Adipose tissue (tissue), 3 donors: ENCODE measurements at regions not wholly inside any gene's neighbourhood (a gene's known extent, or its start where the extent isn't known, plus 50 kb on each side); places are given as distances from the start of the nearest gene placed in this dataset.

Experiments used
- H3K27ac ChIP-seq: one replicate; pipeline ENCODE4 v1.5.1; 2013; ENCODE audit warnings: low read depth, low read length
- WGBS, 3 donors: extraction: QIAGEN DNeasy Blood & Tissue Kit; methylation state at CpG; one replicate each; pipeline ENCODE4 v1.1.7; 2013; 5-methylcytosine and 5-hydroxymethylcytosine counted together
- donor health status: healthy with polysubstance abuse.
- donor health status: Bipolar disorder and iron deficiency.
- donor health status: healthy.

DNA sequence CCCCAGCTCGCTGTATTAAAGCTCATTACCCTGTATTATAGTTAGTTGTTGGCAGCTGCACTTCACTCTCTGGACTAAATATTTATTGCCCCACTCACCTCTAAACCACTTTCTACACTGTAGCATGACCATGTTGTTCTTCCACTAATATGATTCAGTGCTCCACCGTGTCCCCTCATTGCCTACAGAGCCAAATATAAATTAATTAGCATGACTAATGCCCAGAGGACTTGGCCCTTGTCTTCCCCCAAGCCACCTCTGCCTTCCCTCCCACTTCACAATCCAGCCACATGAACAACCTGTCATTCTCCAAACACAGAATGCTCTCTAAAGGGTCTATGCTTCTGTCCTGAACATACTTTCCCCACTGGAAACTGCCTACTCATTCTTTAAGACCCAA, 276.5 kb downstream of the PLPP3 start:
- H3K27ac ChIP-seq = no peak overlapping the region
- WGBS, 3 donors = 75 to 79% (median 77%) methylated on average over 2 of the region's 2 CpGs

DNA sequence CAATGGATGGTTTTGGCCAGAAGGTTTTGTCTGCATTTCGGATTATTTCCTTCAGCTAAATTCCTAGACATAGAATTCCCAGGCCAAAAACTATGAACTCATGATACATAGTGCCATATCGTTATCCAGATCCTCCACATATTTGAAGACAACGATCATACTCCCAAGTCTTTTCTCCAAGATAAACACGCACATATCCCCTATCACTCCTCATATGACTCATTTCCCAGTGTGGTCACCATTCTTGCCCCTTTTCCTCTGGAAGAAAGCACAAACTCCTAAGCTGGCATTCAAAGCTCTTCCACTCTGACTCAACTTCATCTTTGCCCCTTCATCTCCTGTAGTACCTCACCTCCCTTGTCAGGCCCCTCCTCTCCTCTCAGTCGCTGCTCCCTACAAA, 277.6 kb downstream of the PLPP3 start:
- WGBS, 3 donors = 75 to 90% (median 76%) methylated on average over 5 of the region's 5 CpGs
- H3K27ac ChIP-seq = no peak overlapping the region

DNA sequence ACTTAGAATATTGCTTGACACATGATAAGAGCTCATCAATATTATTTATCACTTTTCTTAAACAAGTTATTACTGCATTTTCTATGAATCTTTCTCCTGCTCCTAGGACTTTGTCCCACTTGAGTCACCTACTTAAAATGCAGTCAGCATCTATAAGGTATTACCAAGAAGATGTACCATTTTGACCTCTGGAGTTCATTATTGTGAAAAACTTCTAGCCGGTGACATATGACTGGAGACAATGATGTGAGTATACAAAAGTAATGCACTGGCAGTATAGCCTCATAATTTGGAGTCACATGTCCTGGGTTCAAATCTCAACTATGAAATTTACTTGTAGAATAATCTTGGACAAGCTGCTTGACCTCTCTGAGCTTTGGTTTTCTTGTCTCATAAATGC, 278.5 kb downstream of the PLPP3 start:
- H3K27ac ChIP-seq = no peak overlapping the region
- WGBS, 3 donors = 93 to 98% (median 93%) methylated on average over 1 of the region's 1 CpG

DNA sequence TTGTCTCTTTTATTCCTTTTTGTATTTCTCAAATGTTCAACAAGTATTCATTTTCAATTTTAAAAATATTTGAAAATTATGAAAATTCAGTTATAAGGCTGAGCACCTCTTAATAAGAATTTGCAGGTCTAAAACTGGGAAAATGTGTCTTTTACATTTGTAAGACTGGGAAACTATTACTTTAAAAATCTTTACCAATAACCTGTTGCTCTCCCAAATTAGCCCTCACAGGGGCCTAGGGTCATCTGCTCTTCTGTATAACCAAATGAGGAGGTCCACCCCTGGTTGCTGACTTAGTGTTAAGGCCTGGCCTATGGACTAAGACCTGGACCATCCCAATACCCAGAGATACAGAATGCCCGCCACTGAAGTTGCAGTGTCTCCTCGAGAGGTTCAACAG, 280.5 kb downstream of the PLPP3 start:
- no peak overlapping the region for H3K27ac ChIP-seq
- 96 to 98% (median 97%) methylated on average over 2 of the region's 2 CpGs for WGBS, 3 donors

DNA sequence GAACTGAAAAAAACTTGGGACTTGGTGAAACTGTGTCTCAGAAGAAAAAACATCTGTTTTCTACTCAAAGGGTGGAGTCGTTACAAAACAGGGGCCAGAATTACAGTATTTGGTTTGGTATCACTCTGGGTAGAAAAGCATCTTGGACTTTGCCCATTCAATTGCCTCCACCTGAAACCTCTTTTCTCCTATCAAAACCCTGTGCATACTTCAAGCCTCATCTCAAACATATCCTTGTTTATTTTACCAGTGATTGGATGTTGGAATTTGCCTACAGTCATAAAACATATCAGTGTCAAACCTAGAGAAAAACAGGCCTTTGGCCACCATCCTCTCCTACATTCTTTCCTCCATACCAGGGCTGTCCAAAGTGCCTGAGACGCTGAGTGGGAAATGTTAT, 281.5 kb downstream of the PLPP3 start:
- no peak overlapping the region for H3K27ac ChIP-seq
- WGBS, 3 donors = 65 to 87% (median 83%) methylated on average over 2 of the region's 2 CpGs

DNA sequence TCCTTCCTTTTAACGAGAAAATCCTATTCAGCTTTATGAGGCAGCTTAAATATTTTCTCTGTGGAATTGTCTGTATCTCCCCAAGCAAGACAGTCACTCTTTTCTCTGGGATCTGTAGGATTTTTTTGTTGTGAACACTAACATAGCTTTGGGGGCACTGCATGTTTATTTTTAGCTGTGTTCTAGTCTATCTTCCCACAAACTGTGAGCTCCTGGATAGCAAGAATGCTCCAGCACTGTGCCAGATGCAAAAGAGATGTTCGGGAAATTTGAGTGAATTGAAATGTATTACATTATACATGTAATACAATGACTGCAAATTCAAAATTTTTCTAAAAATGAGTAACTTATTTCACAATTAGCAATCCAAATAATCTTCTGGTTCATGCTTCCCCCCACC, 282.2 kb downstream of the PLPP3 start:
- 87 to 98% (median 87%) methylated on average over 2 of the region's 2 CpGs for WGBS, 3 donors
- H3K27ac ChIP-seq = no peak overlapping the region

DNA sequence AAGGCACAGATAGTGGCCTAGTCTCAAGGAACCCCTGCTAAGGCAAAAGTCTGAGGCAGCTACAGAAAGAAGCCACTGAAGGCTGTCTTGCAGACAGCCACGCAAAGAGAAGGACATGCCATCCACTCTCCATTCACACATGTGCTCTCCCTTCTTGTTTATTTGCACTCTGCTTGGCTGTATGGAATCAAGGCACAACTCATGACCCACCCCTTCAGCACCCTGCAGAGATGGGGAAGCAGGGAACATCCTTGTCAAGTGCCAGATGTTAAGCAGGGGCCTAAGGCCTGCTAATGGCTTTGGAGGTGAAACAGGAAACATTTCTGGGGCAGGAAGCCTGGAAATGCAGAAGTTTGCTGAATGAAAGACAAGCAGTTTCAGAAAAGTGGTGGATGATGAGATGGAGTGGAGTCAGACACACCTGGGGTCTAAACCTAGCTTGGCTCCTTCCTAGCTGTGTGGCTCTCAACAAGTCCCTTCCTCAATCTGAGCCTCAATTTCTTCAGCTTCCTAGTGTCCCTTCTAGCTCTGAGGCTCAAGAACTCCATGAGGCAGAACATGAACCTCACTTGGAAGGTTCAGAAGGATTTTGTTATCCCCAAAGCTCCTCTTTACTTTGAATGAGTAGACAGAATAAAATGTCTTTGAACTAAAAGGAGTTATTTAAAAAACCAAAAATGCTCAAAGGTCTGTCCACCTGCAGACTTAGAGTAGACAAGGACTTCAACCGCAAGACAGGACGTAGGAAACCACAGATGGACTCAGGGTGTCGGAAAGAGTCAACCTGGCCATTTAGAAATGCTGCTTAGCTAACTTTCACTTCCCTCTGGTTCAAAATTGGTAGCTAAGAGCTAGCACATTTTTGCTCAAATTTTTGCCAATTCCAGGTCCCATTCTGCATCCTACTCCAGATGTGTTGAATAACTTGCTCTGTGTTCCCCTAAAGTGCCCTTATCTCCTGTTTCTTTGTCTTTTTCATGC, 283.1 kb downstream of the PLPP3 start:
- WGBS, 3 donors = 70 to 94% (median 74%) methylated on average over 4 of the region's 4 CpGs
- no peak overlapping the region for H3K27ac ChIP-seq

DNA sequence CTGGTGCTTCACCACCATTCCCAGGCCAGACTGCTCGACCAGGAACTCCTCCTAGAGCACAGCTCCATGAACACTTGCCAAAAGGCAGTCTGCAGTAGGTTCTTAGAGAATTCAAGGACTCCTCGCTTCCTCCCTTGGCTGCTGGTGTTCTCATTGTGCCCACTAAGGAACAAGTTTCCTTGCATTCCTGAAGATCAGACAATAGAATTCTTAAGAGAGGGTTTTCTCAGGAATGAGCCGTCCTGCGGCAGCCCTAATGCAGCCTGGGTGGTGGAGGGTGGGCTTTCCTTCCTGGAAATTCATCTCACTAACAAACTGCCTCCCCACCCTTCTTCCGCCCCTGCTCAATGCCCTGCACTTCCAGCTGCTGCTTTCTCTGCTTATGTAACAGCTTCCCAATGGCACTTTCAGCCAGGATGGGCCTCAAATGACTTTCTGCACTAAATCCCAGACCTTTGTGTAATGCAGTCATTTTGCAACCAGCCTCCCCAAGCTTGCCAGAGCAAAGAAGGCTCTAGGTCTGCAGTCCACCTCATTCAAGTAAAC, 287.9 kb downstream of the PLPP3 start:
- H3K27ac ChIP-seq = no peak overlapping the region
- WGBS, 3 donors = 44 to 71% (median 47%) methylated on average over 5 of the region's 5 CpGs

DNA sequence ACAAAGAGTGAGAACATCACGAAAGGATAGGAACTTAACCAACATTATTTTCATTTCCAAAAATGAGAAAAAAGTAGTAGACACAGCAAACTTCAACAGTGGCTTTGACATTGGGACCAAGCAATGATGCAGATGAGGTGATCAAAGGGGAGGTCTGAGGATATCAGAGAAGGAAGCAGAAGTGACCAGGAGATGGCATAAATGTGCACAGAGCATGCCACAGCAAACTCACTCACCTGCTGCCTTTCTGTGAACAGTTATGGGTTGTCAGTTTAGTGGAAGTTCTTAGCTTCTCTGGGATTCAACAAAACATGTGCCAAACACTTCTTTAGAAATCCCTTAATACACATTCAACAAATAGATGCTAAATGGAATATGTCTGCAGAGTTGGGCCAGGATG, 290.1 kb downstream of the PLPP3 start:
- H3K27ac ChIP-seq = no peak overlapping the region
- WGBS, 3 donors = 96 to 100% (median 99%) methylated on average over 1 of the region's 1 CpG

DNA sequence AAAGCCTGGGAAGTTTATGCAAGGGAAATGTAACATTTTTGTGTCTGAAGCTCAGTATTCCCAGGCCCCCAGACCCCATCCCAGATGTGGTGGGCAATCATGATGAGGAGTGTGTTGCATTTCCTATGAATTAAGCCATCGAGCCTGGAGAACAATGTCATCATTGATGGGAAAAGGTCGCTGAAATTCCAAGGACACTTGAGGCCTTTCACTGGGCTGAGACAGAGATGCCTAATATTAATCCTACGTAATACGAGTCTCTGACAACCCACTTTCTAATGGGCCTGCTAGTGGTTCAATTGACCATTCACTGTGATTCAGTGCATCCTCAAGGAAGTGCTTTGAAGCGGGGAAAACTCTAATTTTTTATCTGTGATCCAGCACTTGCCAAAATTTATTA, 291.6 kb downstream of the PLPP3 start:
- 76 to 93% (median 89%) methylated on average over 5 of the region's 5 CpGs for WGBS, 3 donors
- no peak overlapping the region for H3K27ac ChIP-seq

DNA sequence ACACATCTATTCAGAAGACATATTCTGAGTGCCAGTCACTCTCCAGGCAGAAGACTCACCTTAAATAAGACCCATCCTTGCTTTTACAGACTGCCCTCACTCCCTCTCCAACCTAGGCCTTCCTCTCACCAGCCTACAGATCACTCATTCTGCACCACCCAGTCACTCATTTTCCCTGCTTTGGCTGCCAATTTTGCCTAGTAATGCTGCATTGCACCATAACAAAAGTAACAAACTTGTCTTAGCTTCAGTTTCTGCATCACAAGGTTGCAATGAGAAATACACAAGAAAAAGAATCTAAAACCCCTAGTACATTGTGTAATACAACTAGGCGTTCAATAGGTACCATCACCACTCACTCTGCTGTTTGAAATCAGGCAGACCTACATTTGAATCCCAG, 292.4 kb downstream of the PLPP3 start:
- 80 to 97% (median 83%) methylated on average over 1 of the region's 1 CpG for WGBS, 3 donors
- H3K27ac ChIP-seq = no peak overlapping the region

DNA sequence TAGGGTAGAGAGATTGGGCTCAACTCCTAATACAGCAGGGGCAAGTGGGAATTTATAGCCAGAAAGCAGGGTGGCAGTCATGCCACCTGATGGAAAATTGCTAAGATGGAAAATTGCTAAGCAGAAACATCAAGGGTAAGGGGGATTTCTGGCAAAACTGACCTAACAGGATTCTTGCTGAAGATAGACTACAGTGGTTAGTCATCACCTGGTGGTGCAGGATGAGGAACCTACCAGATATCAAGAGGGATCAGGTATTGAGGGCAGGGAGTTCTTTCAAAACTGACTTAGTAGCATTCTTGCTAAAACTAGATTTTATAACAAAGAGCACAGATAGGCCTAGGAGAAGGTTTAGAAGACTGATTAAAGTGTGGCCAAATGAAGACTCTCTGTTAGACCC, 292.9 kb downstream of the PLPP3 start:
- no peak overlapping the region for H3K27ac ChIP-seq

DNA sequence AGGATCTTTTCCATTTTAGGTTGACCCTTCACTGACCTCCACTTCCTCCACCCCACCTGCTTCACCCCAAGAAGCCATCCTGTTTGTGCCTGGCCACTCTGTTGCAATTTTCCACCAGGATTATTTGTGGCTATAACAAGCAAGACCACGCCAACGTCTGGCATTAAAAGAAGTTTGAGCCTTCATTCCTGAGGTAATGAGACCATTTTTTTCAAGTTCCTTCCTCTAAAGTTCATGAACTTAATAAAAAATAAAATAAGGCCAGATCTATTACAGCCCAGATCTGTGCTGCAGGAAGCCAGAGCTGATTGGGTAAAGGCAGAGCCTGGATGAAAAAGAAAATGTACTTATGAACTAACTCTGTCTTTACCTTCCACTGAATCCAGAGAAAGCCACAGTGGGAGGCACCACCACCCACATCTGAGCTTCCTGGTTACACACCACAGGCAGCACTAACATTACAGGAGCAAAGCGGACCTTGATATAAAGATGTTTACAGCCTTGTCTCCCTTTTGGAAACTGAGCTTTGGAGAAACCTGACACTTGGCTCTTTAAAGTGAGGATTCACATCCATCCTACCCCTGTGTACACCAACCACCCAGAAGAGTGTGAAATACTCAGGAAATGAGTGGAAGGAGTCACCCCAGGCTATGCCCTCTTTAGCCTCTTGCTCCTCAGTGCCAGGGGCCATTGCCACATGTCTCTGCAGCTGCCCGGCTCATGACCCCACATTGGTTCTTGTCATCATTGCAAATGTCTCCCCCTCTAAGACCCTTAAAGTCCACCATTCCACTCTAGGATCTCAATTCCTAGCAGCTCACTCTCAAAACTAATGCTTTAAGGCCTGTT, 293.6 kb downstream of the PLPP3 start:
- 58 to 80% (median 61%) methylated on average over 4 of the region's 4 CpGs for WGBS, 3 donors

DNA sequence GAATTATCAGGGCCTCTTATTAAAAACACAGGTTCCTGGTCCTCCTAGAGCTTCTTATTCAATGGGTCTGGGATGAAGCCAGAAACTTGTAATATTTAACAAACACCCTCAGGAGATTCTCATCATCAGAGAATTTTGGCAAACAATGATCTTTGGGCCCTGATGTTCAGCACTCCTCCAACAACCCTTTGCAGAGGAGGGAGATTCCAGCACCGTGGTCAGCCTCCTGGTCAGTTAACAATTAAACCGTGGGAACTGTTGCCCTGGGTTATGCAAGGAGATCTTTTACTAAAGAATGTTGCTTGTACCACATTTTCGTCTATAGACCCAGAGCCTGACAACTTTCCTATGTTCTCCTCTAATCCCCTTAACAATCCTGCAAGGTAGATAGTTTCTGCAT, 294.4 kb downstream of the PLPP3 start:
- H3K27ac ChIP-seq = no peak overlapping the region
- 28 to 38% (median 38%) methylated on average over 3 of the region's 3 CpGs for WGBS, 3 donors

More for the DNA sequence above, 293.6 kb downstream of the PLPP3 start:
- H3K27ac ChIP-seq = no peak overlapping the region

DNA sequence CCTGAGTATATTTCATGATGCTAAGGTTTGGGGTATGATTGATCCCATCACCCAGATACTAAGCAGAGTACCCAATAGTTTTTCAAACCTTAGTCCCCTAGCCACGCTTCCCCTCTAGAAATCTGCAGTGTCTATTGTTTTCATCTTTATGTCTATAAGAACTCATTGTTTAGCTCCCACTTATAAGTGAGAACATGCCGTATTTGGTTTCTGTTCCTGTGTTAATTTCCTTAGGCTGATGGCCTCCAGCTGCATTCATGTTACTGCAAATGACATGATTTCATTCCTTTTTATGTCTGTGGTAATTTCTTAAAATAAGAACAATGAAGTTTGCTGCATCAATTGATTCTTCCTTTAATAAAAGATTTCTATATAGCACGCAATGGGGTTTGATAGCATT, 301.3 kb downstream of the PLPP3 start:
- 83 to 88% (median 86%) methylated on average over 3 of the region's 3 CpGs for WGBS, 3 donors
- H3K27ac ChIP-seq = no peak overlapping the region

DNA sequence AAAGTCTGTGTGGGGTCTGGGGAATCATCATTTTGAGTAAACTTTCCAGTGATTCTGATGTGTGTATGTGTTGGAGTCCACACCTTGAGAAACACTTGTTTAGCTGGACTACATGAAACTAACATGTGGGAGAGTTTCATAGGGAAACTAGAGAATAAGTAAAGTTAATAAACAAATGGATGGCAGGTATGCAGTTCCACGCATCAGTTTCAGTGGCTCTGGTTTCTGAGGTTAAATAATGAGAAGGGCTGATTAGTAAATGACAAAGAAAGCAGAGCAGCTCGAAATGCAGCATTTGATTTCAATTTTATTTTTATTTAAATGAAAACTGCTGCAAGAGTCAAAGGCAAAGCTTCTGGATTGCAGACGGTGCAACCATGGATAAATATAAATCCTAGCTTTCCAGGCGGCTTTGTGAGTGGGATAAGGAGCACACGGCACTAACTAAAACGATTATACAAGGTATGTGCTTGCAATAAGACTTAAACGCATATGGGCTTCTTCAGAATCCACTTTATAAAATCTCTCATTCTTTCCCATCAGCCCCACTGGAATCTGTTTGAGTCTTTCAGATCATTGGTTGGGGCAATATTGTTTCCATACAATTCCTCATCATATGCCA, 310.7 kb downstream of the PLPP3 start:
- no peak overlapping the region for H3K27ac ChIP-seq
- WGBS, 3 donors = 90 to 96% (median 94%) methylated on average over 7 of the region's 7 CpGs

DNA sequence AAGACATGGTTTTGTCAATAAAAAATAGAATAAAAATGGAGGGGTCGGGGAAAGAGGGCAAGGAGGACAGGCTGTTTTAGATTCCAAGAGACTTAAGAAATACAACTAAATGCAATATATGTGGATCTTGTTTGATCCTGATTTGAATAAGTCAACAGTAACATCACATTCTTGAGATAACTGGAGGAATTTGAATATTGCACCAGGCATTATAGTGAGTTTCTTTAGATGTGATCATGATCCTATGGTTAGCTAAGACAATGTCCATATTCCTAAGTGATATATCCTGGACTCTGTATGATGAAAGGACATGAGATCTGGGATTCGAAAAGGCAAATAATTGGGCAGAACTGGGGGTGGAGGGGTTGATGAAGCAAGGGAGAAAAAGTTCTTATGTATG, 311.8 kb downstream of the PLPP3 start:
- H3K27ac ChIP-seq = no peak overlapping the region
- 89 to 95% (median 94%) methylated on average over 2 of the region's 2 CpGs for WGBS, 3 donors

DNA sequence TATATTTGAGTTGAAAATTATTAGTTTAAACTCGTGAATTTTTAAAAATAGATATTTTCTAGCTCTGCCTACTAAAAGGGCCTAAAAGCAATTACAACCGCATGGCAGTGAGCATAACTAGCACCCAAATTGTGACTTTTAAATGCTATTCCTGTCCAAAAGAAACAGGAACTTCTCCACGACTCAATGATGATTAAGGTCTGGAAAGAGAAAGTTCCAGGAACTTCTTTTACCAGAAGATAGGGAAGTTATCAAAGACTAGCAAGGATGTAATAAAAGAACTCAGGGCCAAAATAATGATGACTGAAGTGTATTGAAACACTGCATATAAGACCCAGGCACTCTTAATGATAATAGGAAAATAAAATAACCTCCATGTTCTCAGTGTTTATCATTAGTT, 313.0 kb downstream of the PLPP3 start:
- no peak overlapping the region for H3K27ac ChIP-seq
- WGBS, 3 donors = 51 to 76% (median 53%) methylated on average over 3 of the region's 3 CpGs

DNA sequence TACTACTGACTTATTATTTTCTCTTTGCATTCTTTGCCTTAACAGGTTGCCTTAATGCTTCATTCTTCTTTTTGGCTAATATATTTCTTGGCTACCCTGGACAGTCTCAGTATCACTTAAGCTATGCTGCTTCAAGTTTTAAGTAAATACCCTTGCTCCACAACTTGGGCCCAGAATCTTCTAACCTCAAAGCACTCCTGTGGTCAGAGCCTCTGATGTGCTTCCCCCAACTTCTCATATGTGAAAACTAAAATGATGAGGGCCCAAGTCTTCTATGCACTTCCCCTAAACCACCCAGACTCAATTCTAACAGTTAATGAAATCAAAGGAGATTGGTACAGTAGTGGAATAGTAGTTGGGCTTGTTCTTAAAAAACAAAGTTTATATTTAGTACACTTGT, 314.1 kb downstream of the PLPP3 start:
- no peak overlapping the region for H3K27ac ChIP-seq
